ENCODE measurements at regions not wholly inside any gene's neighbourhood (a gene's known extent, or its start where the extent isn't known, plus 50 kb on each side); places are given as distances from the start of the nearest gene placed in this dataset.

- no peak for DNase-seq
- H3K4me1 Mint-ChIP-seq = no peaks in the 10 kb centered on the region
- H3K36me3 ChIP-seq (ENCODE audit: control insufficient read depth, insufficient read depth, low read length) = no peaks in the 10 kb centered on the region
- no peak for TF ChIP-seq CTCF (conservative IDR thresholded peaks at IDR 0.05)
- no peaks in the 10 kb centered on the region for H3K36me3 Mint-ChIP-seq (ENCODE audit: low read depth)
- H3K4me3 ChIP-seq (ENCODE audit: low read length) = no peak overlapping the region
- H3K27ac ChIP-seq (ENCODE audit: low read depth, low read length) = no peak overlapping the region
- H3K27ac Mint-ChIP-seq = no peak overlapping the region
- no peaks in the 10 kb centered on the region for H3K4me1 ChIP-seq (ENCODE audit: control insufficient read depth, insufficient read depth, low read length)
- H3K27me3 Mint-ChIP-seq (ENCODE audit: insufficient read depth) = no peaks in the 10 kb centered on the region
- H3K9me3 ChIP-seq (ENCODE audit: control insufficient read depth, low read length) = no peaks in the 10 kb centered on the region
- H3K9me3 Mint-ChIP-seq = no peaks in the 10 kb centered on the region
- no peaks in the 10 kb centered on the region for H3K27me3 ChIP-seq (ENCODE audit: control insufficient read depth, insufficient read depth, low read length, poor library complexity, severe bottlenecking)
- no peak overlapping the region for H3K9ac ChIP-seq (ENCODE audit: extremely low read depth, low read length, poor library complexity, severe bottlenecking)
- no peak overlapping the region for H3K4me3 Mint-ChIP-seq
- WGBS, 2 experiments (ENCODE audit: insufficient coverage in 1 of 2, insufficient read length in 1 of 2) = 88% methylated on average over 1 of the region's 1 CpG; no CpG with 5 or more reads in 1 of the 2 experiments
Measured at GRCh38 chr4:164423819-164424218, 330.1 kb upstream of the SMIM31 start.

GRCh38 chr4:164424846-164425245, 329.1 kb upstream of the SMIM31 start:
- H3K4me3 Mint-ChIP-seq = no peak overlapping the region
- no peak for DNase-seq
- no peak overlapping the region for H3K27ac Mint-ChIP-seq
- no peaks in the 10 kb centered on the region for H3K4me1 ChIP-seq (ENCODE audit: control insufficient read depth, insufficient read depth, low read length)
- no peak overlapping the region for H3K9ac ChIP-seq (ENCODE audit: extremely low read depth, low read length, poor library complexity, severe bottlenecking)
- no peak overlapping the region for H3K4me3 ChIP-seq (ENCODE audit: low read length)
- no peaks in the 10 kb centered on the region for H3K36me3 ChIP-seq (ENCODE audit: control insufficient read depth, insufficient read depth, low read length)
- H3K27me3 ChIP-seq (ENCODE audit: control insufficient read depth, insufficient read depth, low read length, poor library complexity, severe bottlenecking) = no peaks in the 10 kb centered on the region
- no peaks in the 10 kb centered on the region for H3K4me1 Mint-ChIP-seq
- no peaks in the 10 kb centered on the region for H3K36me3 Mint-ChIP-seq (ENCODE audit: low read depth)
- no peak overlapping the region for H3K27ac ChIP-seq (ENCODE audit: low read depth, low read length)
- H3K9me3 Mint-ChIP-seq = no peaks in the 10 kb centered on the region
- no peaks in the 10 kb centered on the region for H3K27me3 Mint-ChIP-seq (ENCODE audit: insufficient read depth)
- WGBS, 2 experiments (ENCODE audit: insufficient coverage in 1 of 2, insufficient read length in 1 of 2) = 86 to 92% methylated on average over 3 to 4 of the region's 4 CpGs
- TF ChIP-seq CTCF (conservative IDR thresholded peaks at IDR 0.05) = no peak
- no peaks in the 10 kb centered on the region for H3K9me3 ChIP-seq (ENCODE audit: control insufficient read depth, low read length)

GRCh38 chr4:164428561-164428960, 325.4 kb upstream of the SMIM31 start:
- H3K27me3 Mint-ChIP-seq (ENCODE audit: insufficient read depth) = no peaks in the 10 kb centered on the region
- H3K27ac Mint-ChIP-seq = no peak overlapping the region
- Histone ChIP-seq H3K9ac (ENCODE audit: extremely low read depth, low read length, poor library complexity, severe bottlenecking) (no peak overlapping the region), H3K4me3 (ENCODE audit: low read length) (no peak overlapping the region), H3K4me1 (ENCODE audit: control insufficient read depth, insufficient read depth, low read length) (no peaks in the 10 kb centered on the region), H3K27me3 (ENCODE audit: control insufficient read depth, insufficient read depth, low read length, poor library complexity, severe bottlenecking) (no peaks in the 10 kb centered on the region), H3K36me3 (ENCODE audit: control insufficient read depth, insufficient read depth, low read length) (no peaks in the 10 kb centered on the region), H3K27ac (ENCODE audit: low read depth, low read length) (no peak overlapping the region), H3K9me3 (ENCODE audit: control insufficient read depth, low read length) (no peaks in the 10 kb centered on the region)
- H3K4me1 Mint-ChIP-seq = no peaks in the 10 kb centered on the region
- H3K36me3 Mint-ChIP-seq (ENCODE audit: low read depth) = no peaks in the 10 kb centered on the region
- no peak for TF ChIP-seq CTCF (conservative IDR thresholded peaks at IDR 0.05)
- H3K4me3 Mint-ChIP-seq = no peak overlapping the region
- DNase-seq = no peak
- 93 to 100% methylated on average over 1 to 2 of the region's 2 CpGs for WGBS, 2 experiments (ENCODE audit: insufficient coverage in 1 of 2, insufficient read length in 1 of 2)
- no peaks in the 10 kb centered on the region for H3K9me3 Mint-ChIP-seq
